Activated T-helper 17 cell treated with anti-CD3 and anti-CD28 coated beads, Interleukin-2, amount 50 U/mL, for 72 hours (primary cell): ENCODE measurements at regions not wholly inside any gene's neighbourhood (a gene's known extent, or its start where the extent isn't known, plus 50 kb on each side); places are given as distances from the start of the nearest gene placed in this dataset.

ENCODE experiments used
- ATAC-seq: fragments of 150-1000 bp; cut with Tn5 transposase; replicated peaks from 2 replicates; pipeline ENCODE4 v1.10.0; 2021; ENCODE audit warnings: mild to moderate bottlenecking, moderate library complexity
- H3K27ac Mint-ChIP-seq: one replicate; pipeline ENCODE4 v1.8.0; 2022; ENCODE audit warnings: mixed read lengths
- H3K27me3 Mint-ChIP-seq: one replicate; pipeline ENCODE4 v1.8.0; 2022; ENCODE audit warnings: mixed read lengths
- H3K36me3 Mint-ChIP-seq: one replicate; pipeline ENCODE4 v1.8.0; 2022; ENCODE audit warnings: low read depth, mild to moderate bottlenecking, mixed read lengths
- H3K4me1 Mint-ChIP-seq: one replicate; pipeline ENCODE4 v1.8.0; 2022; ENCODE audit warnings: mixed read lengths
- H3K4me3 Mint-ChIP-seq: one replicate; pipeline ENCODE4 v1.8.0; 2022; ENCODE audit warnings: mild to moderate bottlenecking, mixed read lengths
- H3K9me3 Mint-ChIP-seq: one replicate; pipeline ENCODE4 v1.8.0; 2022; ENCODE audit warnings: mixed read lengths

- H3K4me3 Mint-ChIP-seq, result no peak overlapping the region
Observed at GRCh38 chr15:96551722-96552121, 221.2 kb downstream of the NR2F2 start.

GRCh38 chr15:96553006-96553405 lies 222.5 kb downstream of the NR2F2 start:
- ATAC-seq, result no peak

More at GRCh38 chr15:96551722-96552121, 221.2 kb downstream of the NR2F2 start:
- ATAC-seq, result no peak
- Mint-ChIP-seq H3K27me3 (no peaks in the 10 kb centered on the region), H3K36me3 (no peaks in the 10 kb centered on the region), H3K4me1 (no peaks in the 10 kb centered on the region), H3K9me3 (peaks cover 18% of the 10 kb centered on the region), H3K27ac (no peak overlapping the region)

GRCh38 chr15:96553451-96553850 lies 223.0 kb downstream of the NR2F2 start:
- Mint-ChIP-seq H3K4me1 (no peaks in the 10 kb centered on the region), H3K27ac (no peak overlapping the region), H3K4me3 (no peak overlapping the region), H3K9me3 (peaks cover 18% of the 10 kb centered on the region), H3K36me3 (no peaks in the 10 kb centered on the region), H3K27me3 (no peaks in the 10 kb centered on the region)
- ATAC-seq, result no peak

More at GRCh38 chr15:96553006-96553405, 222.5 kb downstream of the NR2F2 start:
- Mint-ChIP-seq H3K27me3 (no peaks in the 10 kb centered on the region), H3K36me3 (no peaks in the 10 kb centered on the region), H3K27ac (no peak overlapping the region), H3K4me3 (no peak overlapping the region), H3K4me1 (no peaks in the 10 kb centered on the region), H3K9me3 (peaks cover 18% of the 10 kb centered on the region)

GRCh38 chr15:96553931-96554330 lies 223.4 kb downstream of the NR2F2 start:
- Mint-ChIP-seq H3K4me3 (no peak overlapping the region), H3K9me3 (peaks cover 18% of the 10 kb centered on the region), H3K4me1 (no peaks in the 10 kb centered on the region), H3K27me3 (no peaks in the 10 kb centered on the region), H3K27ac (no peak overlapping the region), H3K36me3 (no peaks in the 10 kb centered on the region)
- ATAC-seq, result no peak

GRCh38 chr15:96554541-96554940 lies 224.0 kb downstream of the NR2F2 start:
- no peaks in the 10 kb centered on the region for H3K36me3 Mint-ChIP-seq

GRCh38 chr15:96559087-96559486 lies 228.6 kb downstream of the NR2F2 start:
- H3K27ac Mint-ChIP-seq, result no peak overlapping the region
- H3K4me3 Mint-ChIP-seq, result no peak overlapping the region
- no peaks in the 10 kb centered on the region for H3K4me1 Mint-ChIP-seq
- H3K27me3 Mint-ChIP-seq, result no peaks in the 10 kb centered on the region
- no peak for ATAC-seq
- peaks cover 24% of the 10 kb centered on the region for H3K9me3 Mint-ChIP-seq
- H3K36me3 Mint-ChIP-seq, result no peaks in the 10 kb centered on the region

More at GRCh38 chr15:96554541-96554940, 224.0 kb downstream of the NR2F2 start:
- no peaks in the 10 kb centered on the region for H3K27me3 Mint-ChIP-seq
- ATAC-seq, result no peak
- no peak overlapping the region for H3K27ac Mint-ChIP-seq
- peaks cover 18% of the 10 kb centered on the region for H3K9me3 Mint-ChIP-seq
- no peaks in the 10 kb centered on the region for H3K4me1 Mint-ChIP-seq
- H3K4me3 Mint-ChIP-seq, result no peak overlapping the region

GRCh38 chr15:96559631-96560030 lies 229.1 kb downstream of the NR2F2 start:
- no peaks in the 10 kb centered on the region for H3K4me1 Mint-ChIP-seq
- no peaks in the 10 kb centered on the region for H3K27me3 Mint-ChIP-seq
- no peaks in the 10 kb centered on the region for H3K36me3 Mint-ChIP-seq
- H3K27ac Mint-ChIP-seq, result no peak overlapping the region
- ATAC-seq, result no peak
- no peak overlapping the region for H3K4me3 Mint-ChIP-seq
- H3K9me3 Mint-ChIP-seq, result peaks cover 27% of the 10 kb centered on the region

- no peak for ATAC-seq
- Mint-ChIP-seq H3K27me3 (no peaks in the 10 kb centered on the region), H3K4me3 (no peak overlapping the region), H3K9me3 (peaks cover 23% of the 10 kb centered on the region), H3K27ac (no peak overlapping the region), H3K4me1 (no peaks in the 10 kb centered on the region), H3K36me3 (no peaks in the 10 kb centered on the region)
Observed at GRCh38 chr15:96560246-96560895, 229.9 kb downstream of the NR2F2 start.

- Mint-ChIP-seq H3K27me3 (no peaks in the 10 kb centered on the region), H3K9me3 (peaks cover 20% of the 10 kb centered on the region), H3K4me3 (no peak overlapping the region), H3K36me3 (no peaks in the 10 kb centered on the region), H3K27ac (no peak overlapping the region), H3K4me1 (no peaks in the 10 kb centered on the region)
- no peak for ATAC-seq
Observed at GRCh38 chr15:96561593-96561992, 231.1 kb downstream of the NR2F2 start.

- no peak for ATAC-seq
- Mint-ChIP-seq H3K27me3 (no peaks in the 10 kb centered on the region), H3K9me3 (peaks cover 24% of the 10 kb centered on the region), H3K27ac (no peak overlapping the region), H3K4me1 (no peaks in the 10 kb centered on the region), H3K36me3 (no peaks in the 10 kb centered on the region), H3K4me3 (no peak overlapping the region)
Observed at GRCh38 chr15:96564546-96564945, 234.0 kb downstream of the NR2F2 start.

GRCh38 chr15:96565266-96565665 lies 234.8 kb downstream of the NR2F2 start:
- Mint-ChIP-seq H3K4me3 (no peak overlapping the region), H3K27ac (no peak overlapping the region), H3K4me1 (no peaks in the 10 kb centered on the region), H3K9me3 (peaks cover 24% of the 10 kb centered on the region), H3K27me3 (no peaks in the 10 kb centered on the region), H3K36me3 (no peaks in the 10 kb centered on the region)
- no peak for ATAC-seq

GRCh38 chr15:96574782-96575181 lies 244.3 kb downstream of the NR2F2 start:
- Mint-ChIP-seq H3K27ac (no peak overlapping the region), H3K9me3 (no peaks in the 10 kb centered on the region), H3K27me3 (no peaks in the 10 kb centered on the region), H3K36me3 (no peaks in the 10 kb centered on the region), H3K4me3 (no peak overlapping the region), H3K4me1 (no peaks in the 10 kb centered on the region)
- no peak for ATAC-seq

- H3K36me3 Mint-ChIP-seq, result no peaks in the 10 kb centered on the region
- H3K4me1 Mint-ChIP-seq, result no peaks in the 10 kb centered on the region
- H3K27me3 Mint-ChIP-seq, result no peaks in the 10 kb centered on the region
- ATAC-seq, result no peak
- no peaks in the 10 kb centered on the region for H3K9me3 Mint-ChIP-seq
- H3K4me3 Mint-ChIP-seq, result no peak overlapping the region
- no peak overlapping the region for H3K27ac Mint-ChIP-seq
Observed at GRCh38 chr15:96576596-96576995, 246.1 kb downstream of the NR2F2 start.

GRCh38 chr15:96578393-96578792 lies 247.9 kb downstream of the NR2F2 start:
- Mint-ChIP-seq H3K4me1 (no peaks in the 10 kb centered on the region), H3K27me3 (no peaks in the 10 kb centered on the region), H3K4me3 (no peak overlapping the region), H3K9me3 (no peaks in the 10 kb centered on the region), H3K36me3 (no peaks in the 10 kb centered on the region), H3K27ac (no peak overlapping the region)
- no peak for ATAC-seq

- no peaks in the 10 kb centered on the region for H3K36me3 Mint-ChIP-seq
- no peaks in the 10 kb centered on the region for H3K27me3 Mint-ChIP-seq
- ATAC-seq, result no peak
- H3K9me3 Mint-ChIP-seq, result no peaks in the 10 kb centered on the region
- H3K4me3 Mint-ChIP-seq, result no peak overlapping the region
- no peak overlapping the region for H3K27ac Mint-ChIP-seq
- H3K4me1 Mint-ChIP-seq, result no peaks in the 10 kb centered on the region
Observed at GRCh38 chr15:96581371-96581770, 250.9 kb downstream of the NR2F2 start.

GRCh38 chr15:96582473-96582872 lies 252.0 kb downstream of the NR2F2 start:
- Mint-ChIP-seq H3K27ac (no peak overlapping the region), H3K4me3 (no peak overlapping the region), H3K27me3 (no peaks in the 10 kb centered on the region), H3K36me3 (no peaks in the 10 kb centered on the region), H3K4me1 (no peaks in the 10 kb centered on the region), H3K9me3 (no peaks in the 10 kb centered on the region)
- ATAC-seq, result no peak
